WTC11 (cell line): ENCODE measurements at regions not wholly inside any gene's neighbourhood (a gene's known extent, or its start where the extent isn't known, plus 50 kb on each side); places are given as distances from the start of the nearest gene placed in this dataset.

Source experiments
- ATAC-seq: fragments of 200-7000 bp; cut with Tn5 transposase; 2 replicates; pipeline ENCODE4 v1.10.0; 2021; ENCODE audit warnings: mild to moderate bottlenecking, moderate library complexity
- CTCF ChIA-PET: fragments of 300-600 bp; sonication (Branson Sonifier 250); formaldehyde crosslinking; loops from one replicate; lab custom pipeline; 2021; ENCODE audit warnings: antibody characterized with exemption; lab: Charles Lee
- POLR2A ChIA-PET: fragments of 350-600 bp; sonication (Branson Sonifier 250); formaldehyde crosslinking; loops from one replicate; lab custom pipeline; 2021; ENCODE audit warnings: antibody characterized with exemption; lab: Charles Lee
- DNase-seq: peaks from one replicate; pipeline ENCODE4 v3.0.0; 2021; ENCODE audit warnings: low spot score
- H3K27ac Mint-ChIP-seq: 2 replicates; pipeline ENCODE4 v1.8.0; 2021; ENCODE audit warnings: mixed read lengths
- H3K27me3 Mint-ChIP-seq: 2 replicates; pipeline ENCODE4 v1.8.0; 2021; ENCODE audit warnings: low read depth, mild to moderate bottlenecking, moderate library complexity, mixed read lengths
- H3K36me3 Mint-ChIP-seq: 2 replicates; pipeline ENCODE4 v1.8.0; 2021; ENCODE audit warnings: mixed read lengths
- H3K4me1 Mint-ChIP-seq: 2 replicates; pipeline ENCODE4 v1.8.0; 2022; ENCODE audit warnings: mixed read lengths
- H3K4me3 Mint-ChIP-seq: 2 replicates; pipeline ENCODE4 v1.8.0; 2021; ENCODE audit warnings: mild to moderate bottlenecking, moderate library complexity, mixed read lengths
- H3K9me3 Mint-ChIP-seq: 2 replicates; pipeline ENCODE4 v1.8.0; 2021; ENCODE audit warnings: mixed read lengths
- AR ChIP-seq: fragments of 250-450 bp; sonication (Bioruptor Pico); IDR thresholded peaks from 2 replicates; pipeline ENCODE4 v1.9.0; 2021; ENCODE audit warnings: mild to moderate bottlenecking
- ATF1 ChIP-seq: sonication (generic); formaldehyde crosslinking; IDR thresholded peaks from 2 replicates; pipeline ENCODE4 v1.8.1; 2023; ENCODE audit warnings: mild to moderate bottlenecking, moderate library complexity, missing genetic modification reagents
- CTCF ChIP-seq: fragments of 200-600 bp; IDR thresholded peaks from 2 replicates; pipeline ENCODE4 v1.8.0; 2022; ENCODE audit warnings: antibody characterized with exemption
- E2F5 ChIP-seq: sonication (generic); formaldehyde crosslinking; IDR thresholded peaks from 2 replicates; pipeline ENCODE4 v1.8.1; 2022; ENCODE audit warnings: mild to moderate bottlenecking, moderate library complexity, missing genetic modification reagents
- ELF4 ChIP-seq: sonication (generic); formaldehyde crosslinking; IDR thresholded peaks from 2 replicates; pipeline ENCODE4 v1.8.1; 2022; ENCODE audit warnings: low read depth, mild to moderate bottlenecking, moderate library complexity, missing genetic modification reagents
- EMX1 ChIP-seq: fragments of 250-450 bp; sonication (Bioruptor Pico); IDR thresholded peaks from 2 replicates; pipeline ENCODE4 v1.8.0; 2021; ENCODE audit warnings: mild to moderate bottlenecking
- HMGA2 ChIP-seq: fragments of 250-450 bp; sonication (Bioruptor Pico); IDR thresholded peaks from 2 replicates; pipeline ENCODE4 v1.4.0; 2021; ENCODE audit warnings: mild to moderate bottlenecking, moderate library complexity
- HMGXB4 ChIP-seq: sonication (generic); formaldehyde crosslinking; IDR thresholded peaks from 2 replicates; pipeline ENCODE4 v1.8.1; 2023; ENCODE audit warnings: mild to moderate bottlenecking, moderate library complexity, missing genetic modification reagents
- NFE2L1 ChIP-seq: sonication (generic); formaldehyde crosslinking; IDR thresholded peaks from 2 replicates; pipeline ENCODE4 v1.8.1; 2023; ENCODE audit warnings: missing genetic modification reagents
- RORB ChIP-seq: fragments of 250-450 bp; sonication (Bioruptor Pico); IDR thresholded peaks from 2 replicates; pipeline ENCODE4 v1.9.0; 2021; ENCODE audit warnings: mild to moderate bottlenecking
- SMAD4 ChIP-seq: sonication (generic); formaldehyde crosslinking; IDR thresholded peaks from 2 replicates; pipeline ENCODE4 v1.8.0; 2022; ENCODE audit warnings: mild to moderate bottlenecking, missing genetic modification reagents
- SOX15 ChIP-seq: fragments of 250-450 bp; sonication (Bioruptor Pico); IDR thresholded peaks from 2 replicates; pipeline ENCODE4 v1.9.0; 2021; ENCODE audit warnings: mild to moderate bottlenecking
- TCF7 ChIP-seq: sonication (generic); formaldehyde crosslinking; IDR thresholded peaks from 2 replicates; pipeline ENCODE4 v1.8.0; 2022; ENCODE audit warnings: mild to moderate bottlenecking, low read depth, missing genetic modification reagents, moderate library complexity
- ZBTB43 ChIP-seq: sonication (generic); formaldehyde crosslinking; IDR thresholded peaks from 2 replicates; pipeline ENCODE4 v1.8.1; 2023; ENCODE audit warnings: mild to moderate bottlenecking, missing genetic modification reagents
- ZMAT4 ChIP-seq: fragments of 250-450 bp; sonication (Bioruptor Pico); IDR thresholded peaks from 2 replicates; pipeline ENCODE4 v1.9.0; 2021; ENCODE audit warnings: mild to moderate bottlenecking
- ZNF138 ChIP-seq: sonication (generic); formaldehyde crosslinking; conservative IDR thresholded peaks from 2 replicates; pipeline ENCODE4 v1.8.1; 2022; ENCODE audit warnings: mild to moderate bottlenecking, moderate library complexity, missing genetic modification reagents
- ZNF219 ChIP-seq: sonication (generic); formaldehyde crosslinking; IDR thresholded peaks from 2 replicates; pipeline ENCODE4 v1.8.0; 2023; ENCODE audit warnings: missing genetic modification reagents, mild to moderate bottlenecking, borderline replicate concordance
- ZNF396 ChIP-seq: fragments of 250-450 bp; sonication (Bioruptor Pico); IDR thresholded peaks from 2 replicates; pipeline ENCODE4 v1.8.0; 2021; ENCODE audit warnings: mild to moderate bottlenecking, moderate library complexity, borderline replicate concordance

GRCh38 chr15:77749998-77750540 lies 117.4 kb upstream of the LINGO1 start:
- Mint-ChIP-seq H3K27ac (no peak overlapping the region), H3K9me3 (no peaks in the 10 kb centered on the region), H3K27me3 (peaks cover 54% of the 10 kb centered on the region), H3K36me3 (no peaks in the 10 kb centered on the region), H3K4me3 (no peak overlapping the region), H3K4me1 (peaks cover 21% of the 10 kb centered on the region)
- ATAC-seq (no peak), DNase-seq (no peak)
- CTCF ChIA-PET: interaction anchor here (0.6 to 2.3 kb wide), 7 partner anchors 13 to 116 kb away, joined by 3 to 14 read pairs (median 4); no protein-coding TSS in a partner anchor
- TF ChIP-seq ZNF396 (no peak), E2F5 (CRISPR knock-in tag) (no peak), ZNF138 (CRISPR knock-in tag) (no peak), EMX1 (CRISPR knock-in tag) (no peak), CTCF (no peak), TCF7 (CRISPR knock-in tag) (no peak), ZMAT4 (CRISPR knock-in tag) (no peak), RORB (CRISPR knock-in tag) (no peak), SOX15 (CRISPR knock-in tag) (no peak), AR (CRISPR knock-in tag) (no peak), ZNF219 (CRISPR knock-in tag) (no peak), ATF1 (CRISPR knock-in tag) (no peak), HMGA2 (CRISPR knock-in tag) (no peak), HMGXB4 (CRISPR knock-in tag) (no peak), SMAD4 (CRISPR knock-in tag) (no peak), NFE2L1 (CRISPR knock-in tag) (no peak), ZBTB43 (CRISPR knock-in tag) (no peak), ELF4 (CRISPR knock-in tag) (no peak)
- TF ChIP-seq, all 79 proteins: peak for 0
- POLR2A ChIA-PET: no interaction called here
